ENCODE measurements at regions not wholly inside any gene's neighbourhood (a gene's known extent, or its start where the extent isn't known, plus 50 kb on each side); places are given as distances from the start of the nearest gene placed in this dataset.

DNA sequence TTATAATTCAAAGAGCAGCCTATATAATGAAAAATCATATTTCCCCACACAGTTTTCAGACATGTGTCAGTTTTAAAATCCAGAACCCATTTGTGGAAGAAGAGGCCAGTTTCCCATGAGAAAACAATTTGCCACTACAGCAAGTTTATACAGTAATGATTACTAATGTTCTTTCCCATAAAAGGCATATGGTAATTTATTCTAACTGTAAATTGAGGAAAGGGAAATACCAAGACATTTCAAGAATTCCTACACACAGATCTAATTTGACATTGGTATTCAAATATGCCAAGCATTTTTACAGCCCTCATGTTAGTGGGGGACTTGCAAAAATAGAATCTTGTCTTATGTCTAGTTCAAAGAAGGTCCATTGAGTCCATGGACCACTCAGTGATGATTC, 1368.6 kb downstream of the FSTL5 start:
- TF ChIP-seq POLR2A (IDR thresholded peaks at IDR 0.05; ENCODE audit: borderline replicate concordance, extremely low read depth, insufficient read depth, insufficient read length) (no peak), SP1 (IDR thresholded peaks at IDR 0.05; ENCODE audit: low read depth) (no peak), ZNF274 (IDR thresholded peaks at IDR 0.05; ENCODE audit: low read depth, low read length) (no peak), RAD21 (IDR thresholded peaks at IDR 0.05; ENCODE audit: low read depth) (no peak), POLR2AphosphoS5 (IDR thresholded peaks at IDR 0.05; ENCODE audit: low read depth, low read length) (no peak), ELF1 (IDR thresholded peaks at IDR 0.05; ENCODE audit: borderline replicate concordance, low read depth) (no peak), JUND (IDR thresholded peaks at IDR 0.05) (no peak)
- TF ChIP-seq, protein P1, sequence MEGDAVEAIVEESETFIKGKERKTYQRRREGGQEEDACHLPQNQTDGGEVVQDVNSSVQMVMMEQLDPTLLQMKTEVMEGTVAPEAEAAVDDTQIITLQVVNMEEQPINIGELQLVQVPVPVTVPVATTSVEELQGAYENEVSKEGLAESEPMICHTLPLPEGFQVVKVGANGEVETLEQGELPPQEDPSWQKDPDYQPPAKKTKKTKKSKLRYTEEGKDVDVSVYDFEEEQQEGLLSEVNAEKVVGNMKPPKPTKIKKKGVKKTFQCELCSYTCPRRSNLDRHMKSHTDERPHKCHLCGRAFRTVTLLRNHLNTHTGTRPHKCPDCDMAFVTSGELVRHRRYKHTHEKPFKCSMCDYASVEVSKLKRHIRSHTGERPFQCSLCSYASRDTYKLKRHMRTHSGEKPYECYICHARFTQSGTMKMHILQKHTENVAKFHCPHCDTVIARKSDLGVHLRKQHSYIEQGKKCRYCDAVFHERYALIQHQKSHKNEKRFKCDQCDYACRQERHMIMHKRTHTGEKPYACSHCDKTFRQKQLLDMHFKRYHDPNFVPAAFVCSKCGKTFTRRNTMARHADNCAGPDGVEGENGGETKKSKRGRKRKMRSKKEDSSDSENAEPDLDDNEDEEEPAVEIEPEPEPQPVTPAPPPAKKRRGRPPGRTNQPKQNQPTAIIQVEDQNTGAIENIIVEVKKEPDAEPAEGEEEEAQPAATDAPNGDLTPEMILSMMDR (IDR thresholded peaks at IDR 0.05 in 2 of 3, conservative IDR thresholded peaks at IDR 0.05 in 1 of 3; ENCODE audit: borderline replicate concordance in 1 of 3, insufficient read depth in 1 of 3, low read depth in 2 of 3, low read length in 2 of 3): no peak
- TF ChIP-seq, protein P2, sequence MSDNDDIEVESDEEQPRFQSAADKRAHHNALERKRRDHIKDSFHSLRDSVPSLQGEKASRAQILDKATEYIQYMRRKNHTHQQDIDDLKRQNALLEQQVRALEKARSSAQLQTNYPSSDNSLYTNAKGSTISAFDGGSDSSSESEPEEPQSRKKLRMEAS (IDR thresholded peaks at IDR 0.05): no peak
- TF ChIP-seq, protein P3, sequence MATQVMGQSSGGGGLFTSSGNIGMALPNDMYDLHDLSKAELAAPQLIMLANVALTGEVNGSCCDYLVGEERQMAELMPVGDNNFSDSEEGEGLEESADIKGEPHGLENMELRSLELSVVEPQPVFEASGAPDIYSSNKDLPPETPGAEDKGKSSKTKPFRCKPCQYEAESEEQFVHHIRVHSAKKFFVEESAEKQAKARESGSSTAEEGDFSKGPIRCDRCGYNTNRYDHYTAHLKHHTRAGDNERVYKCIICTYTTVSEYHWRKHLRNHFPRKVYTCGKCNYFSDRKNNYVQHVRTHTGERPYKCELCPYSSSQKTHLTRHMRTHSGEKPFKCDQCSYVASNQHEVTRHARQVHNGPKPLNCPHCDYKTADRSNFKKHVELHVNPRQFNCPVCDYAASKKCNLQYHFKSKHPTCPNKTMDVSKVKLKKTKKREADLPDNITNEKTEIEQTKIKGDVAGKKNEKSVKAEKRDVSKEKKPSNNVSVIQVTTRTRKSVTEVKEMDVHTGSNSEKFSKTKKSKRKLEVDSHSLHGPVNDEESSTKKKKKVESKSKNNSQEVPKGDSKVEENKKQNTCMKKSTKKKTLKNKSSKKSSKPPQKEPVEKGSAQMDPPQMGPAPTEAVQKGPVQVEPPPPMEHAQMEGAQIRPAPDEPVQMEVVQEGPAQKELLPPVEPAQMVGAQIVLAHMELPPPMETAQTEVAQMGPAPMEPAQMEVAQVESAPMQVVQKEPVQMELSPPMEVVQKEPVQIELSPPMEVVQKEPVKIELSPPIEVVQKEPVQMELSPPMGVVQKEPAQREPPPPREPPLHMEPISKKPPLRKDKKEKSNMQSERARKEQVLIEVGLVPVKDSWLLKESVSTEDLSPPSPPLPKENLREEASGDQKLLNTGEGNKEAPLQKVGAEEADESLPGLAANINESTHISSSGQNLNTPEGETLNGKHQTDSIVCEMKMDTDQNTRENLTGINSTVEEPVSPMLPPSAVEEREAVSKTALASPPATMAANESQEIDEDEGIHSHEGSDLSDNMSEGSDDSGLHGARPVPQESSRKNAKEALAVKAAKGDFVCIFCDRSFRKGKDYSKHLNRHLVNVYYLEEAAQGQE (IDR thresholded peaks at IDR 0.05; ENCODE audit: low read depth): no peak
- TF ChIP-seq, protein P4, sequence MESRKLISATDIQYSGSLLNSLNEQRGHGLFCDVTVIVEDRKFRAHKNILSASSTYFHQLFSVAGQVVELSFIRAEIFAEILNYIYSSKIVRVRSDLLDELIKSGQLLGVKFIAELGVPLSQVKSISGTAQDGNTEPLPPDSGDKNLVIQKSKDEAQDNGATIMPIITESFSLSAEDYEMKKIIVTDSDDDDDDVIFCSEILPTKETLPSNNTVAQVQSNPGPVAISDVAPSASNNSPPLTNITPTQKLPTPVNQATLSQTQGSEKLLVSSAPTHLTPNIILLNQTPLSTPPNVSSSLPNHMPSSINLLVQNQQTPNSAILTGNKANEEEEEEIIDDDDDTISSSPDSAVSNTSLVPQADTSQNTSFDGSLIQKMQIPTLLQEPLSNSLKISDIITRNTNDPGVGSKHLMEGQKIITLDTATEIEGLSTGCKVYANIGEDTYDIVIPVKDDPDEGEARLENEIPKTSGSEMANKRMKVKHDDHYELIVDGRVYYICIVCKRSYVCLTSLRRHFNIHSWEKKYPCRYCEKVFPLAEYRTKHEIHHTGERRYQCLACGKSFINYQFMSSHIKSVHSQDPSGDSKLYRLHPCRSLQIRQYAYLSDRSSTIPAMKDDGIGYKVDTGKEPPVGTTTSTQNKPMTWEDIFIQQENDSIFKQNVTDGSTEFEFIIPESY (IDR thresholded peaks at IDR 0.05; ENCODE audit: extremely low read depth, insufficient replicate concordance, low read length): no peak

Data from HCT116 (cell line).